Sigmoid colon (tissue), 4 donors: ENCODE measurements at regions not wholly inside any gene's neighbourhood (a gene's known extent, or its start where the extent isn't known, plus 50 kb on each side); places are given as distances from the start of the nearest gene placed in this dataset.

Experiments
- CTCF ChIP-seq, 4 experiments: fragments of 450-650 bp in 3 of 4; fragments of 200-600 bp in 1 of 4; IDR thresholded peaks; one replicate each; pipeline ENCODE4 v1.5.1; 2016 to 2019; ENCODE audit warnings: antibody characterized with exemption in 4 of 4, mild to moderate bottlenecking in 3 of 4, moderate library complexity in 2 of 4
- EP300 ChIP-seq, 4 donors: sonication (generic); formaldehyde crosslinking; IDR thresholded peaks; one replicate each; pipeline ENCODE4 v1.6.1; 2017; ENCODE audit warnings: antibody characterized with exemption in 4 of 4
- POLR2A ChIP-seq, 2 donors: fragments of 450-650 bp; IDR thresholded peaks; one replicate each; pipeline ENCODE4 v1.6.1; 2016; ENCODE audit warnings: antibody characterized with exemption in 2 of 2, mild to moderate bottlenecking in 2 of 2, moderate library complexity in 2 of 2
- POLR2AphosphoS5 ChIP-seq, 4 donors: sonication (generic); formaldehyde crosslinking; IDR thresholded peaks; one replicate each; pipeline ENCODE4 v1.6.1; 2017; ENCODE audit warnings: antibody characterized with exemption in 4 of 4

GRCh38 chr21:37986000-37986399, 69.7 kb upstream of the KCNJ6 start:
- no peak for TF ChIP-seq POLR2AphosphoS5 (IDR thresholded peaks at IDR 0.05)
- no peak for TF ChIP-seq CTCF (IDR thresholded peaks at IDR 0.05)
- TF ChIP-seq POLR2A (IDR thresholded peaks at IDR 0.05) = no peak
- TF ChIP-seq EP300 (IDR thresholded peaks at IDR 0.05) = no peak
